HG02970 (cell line): ENCODE measurements at regions not wholly inside any gene's neighbourhood (a gene's known extent, or its start where the extent isn't known, plus 50 kb on each side); places are given as distances from the start of the nearest gene placed in this dataset.
"Not testable (repeated sequence)": the region's sequence is repeated elsewhere in the genome, so short reads cannot be mapped to it uniquely, and the experiment has no call there.

Experiments used
- ATAC-seq: cut with Tn5 transposase; IDR thresholded peaks from one replicate; pipeline ENCODE4 v1.9.1; 2021; ENCODE audit warnings: mild to moderate bottlenecking, moderate library complexity, moderate number of reproducible peaks; ENCODE audit not compliant: unreplicated experiment, low FRiP score

DNA sequence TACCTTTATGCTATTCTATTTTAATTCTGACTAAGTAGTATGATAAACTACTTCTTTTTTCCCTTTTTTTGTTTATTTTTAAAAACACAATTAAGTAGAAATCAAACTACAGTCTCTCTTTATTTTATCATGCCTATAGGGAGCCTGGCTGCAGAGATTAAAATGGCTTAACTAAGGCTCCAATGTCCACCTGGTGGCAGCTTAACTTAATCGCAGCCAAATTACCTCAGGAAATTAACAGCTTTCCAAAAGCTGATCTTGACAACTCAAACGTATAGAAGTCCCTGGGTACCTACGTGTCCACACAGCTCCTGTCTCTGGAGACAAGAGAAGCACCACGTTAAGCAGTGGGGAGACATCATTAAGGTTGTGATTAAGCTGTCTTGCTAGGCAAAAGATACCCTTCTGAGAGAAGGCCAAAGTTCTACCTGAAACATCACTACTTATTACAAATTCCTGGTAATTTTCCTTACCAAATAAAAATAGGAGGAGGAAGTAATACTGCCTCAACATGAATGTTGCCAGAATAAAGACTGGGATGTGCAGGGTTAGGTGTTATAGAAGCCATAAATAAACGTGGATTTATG is 63.2 kb upstream of the SNX19 start:
- ATAC-seq, result no peak

GRCh38 chr11:130980071-130980862 is 64.0 kb upstream of the SNX19 start:
- no peak for ATAC-seq

DNA sequence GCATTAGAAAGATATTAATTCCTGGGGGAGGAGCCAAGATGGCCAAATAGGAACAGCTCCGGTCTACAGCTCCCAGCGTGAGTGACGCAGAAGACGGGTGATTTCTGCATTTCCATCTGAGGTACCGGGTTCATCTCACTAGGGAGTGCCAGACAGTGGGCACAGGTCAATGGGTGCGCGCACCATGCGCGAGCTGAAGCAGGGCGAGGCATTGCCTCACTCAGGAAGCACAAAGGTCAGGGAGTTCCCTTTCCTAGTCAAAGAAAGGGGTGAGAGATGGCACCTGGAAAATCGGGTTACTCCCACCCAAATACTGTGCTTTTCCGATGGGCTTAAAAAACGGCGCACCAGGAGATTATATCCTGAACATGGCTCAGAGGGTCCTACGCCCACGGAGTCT is 68.0 kb upstream of the SNX19 start:
- ATAC-seq, result not testable (repeated sequence)

- ATAC-seq, result no peak
These were observed 76.5 kb upstream of the SNX19 start for GRCh38 chr11:130992788-130993187.

DNA sequence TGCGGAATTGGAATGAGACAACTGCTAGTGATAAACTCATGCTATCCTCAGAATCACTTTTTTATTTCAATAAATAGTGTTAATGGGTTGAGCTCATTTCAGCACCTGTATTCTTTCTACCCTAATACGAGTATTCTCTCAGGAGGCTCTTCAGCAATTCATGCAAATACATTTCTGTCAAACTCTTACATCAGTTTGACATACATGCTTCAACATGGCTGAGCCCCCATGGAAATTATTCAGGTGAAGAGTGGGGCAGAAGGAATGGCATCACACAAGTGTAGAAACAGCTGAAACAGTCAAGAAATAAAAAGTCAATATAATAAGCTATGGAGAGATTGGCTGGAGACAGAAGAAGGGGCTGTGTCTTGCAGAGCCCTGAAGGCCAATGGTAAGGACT is 77.8 kb upstream of the SNX19 start:
- no peak for ATAC-seq

- no peak for ATAC-seq
These were observed 79.0 kb upstream of the SNX19 start for GRCh38 chr11:130995266-130995665.

DNA sequence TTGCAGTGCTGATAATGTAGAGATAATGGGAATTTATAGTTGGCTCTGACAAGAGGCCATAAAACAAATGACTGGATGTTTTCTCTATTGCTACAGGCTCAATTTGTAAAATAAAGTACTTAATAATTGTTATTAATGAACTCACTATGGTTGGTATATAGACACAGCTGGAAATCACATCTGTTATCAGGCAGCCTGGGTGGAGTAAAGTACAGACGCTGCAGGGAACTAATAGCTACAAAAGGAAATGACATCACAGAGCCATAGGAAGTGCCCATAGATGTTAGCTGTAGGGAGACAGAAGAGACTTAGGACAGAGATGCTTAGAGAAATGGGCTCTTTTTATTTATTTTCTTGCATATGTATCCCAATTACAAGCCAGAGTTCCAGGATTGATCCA is 81.0 kb upstream of the SNX19 start:
- no peak for ATAC-seq

- ATAC-seq, result no peak
These were observed 82.8 kb upstream of the SNX19 start for GRCh38 chr11:130999086-130999485.

DNA sequence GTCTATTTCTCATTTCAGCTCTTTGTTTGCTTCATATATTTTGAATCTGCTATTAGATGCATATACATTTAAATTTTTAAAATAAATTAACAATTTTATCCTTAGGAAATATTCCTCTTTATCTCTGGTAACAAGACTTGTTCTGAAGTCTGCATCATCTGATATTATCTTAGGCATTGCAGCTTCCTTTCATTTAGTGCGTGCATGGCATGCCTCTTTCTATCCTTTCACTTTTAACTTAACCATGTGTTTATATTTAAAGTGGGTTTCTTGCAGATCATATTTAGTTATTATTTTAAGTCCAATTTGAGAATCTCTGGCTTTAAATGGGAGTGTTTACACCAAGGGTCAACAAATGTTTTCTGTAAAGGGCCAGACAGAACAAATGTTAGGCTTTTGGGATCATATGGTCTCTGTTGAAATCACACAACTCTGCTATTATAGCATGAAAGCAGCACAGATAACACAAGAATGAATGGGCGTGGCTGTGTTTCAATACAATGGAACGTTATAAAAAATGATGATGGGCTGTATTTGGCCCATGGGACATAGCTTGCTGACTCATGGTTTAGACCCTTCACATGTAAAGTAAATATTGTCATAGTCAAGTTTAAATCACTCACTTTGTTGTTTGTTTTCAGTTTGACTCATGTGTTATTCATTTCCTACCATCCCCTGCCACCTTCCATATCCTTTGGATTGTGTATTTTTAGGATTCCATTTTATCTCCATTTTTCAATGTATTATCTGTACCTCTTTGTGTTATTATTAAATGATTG is 83.9 kb upstream of the SNX19 start:
- no peak for ATAC-seq

GRCh38 chr11:131002145-131002544 is 85.9 kb upstream of the SNX19 start:
- no peak for ATAC-seq

GRCh38 chr11:131005829-131006228 is 89.5 kb upstream of the SNX19 start:
- ATAC-seq, result no peak

DNA sequence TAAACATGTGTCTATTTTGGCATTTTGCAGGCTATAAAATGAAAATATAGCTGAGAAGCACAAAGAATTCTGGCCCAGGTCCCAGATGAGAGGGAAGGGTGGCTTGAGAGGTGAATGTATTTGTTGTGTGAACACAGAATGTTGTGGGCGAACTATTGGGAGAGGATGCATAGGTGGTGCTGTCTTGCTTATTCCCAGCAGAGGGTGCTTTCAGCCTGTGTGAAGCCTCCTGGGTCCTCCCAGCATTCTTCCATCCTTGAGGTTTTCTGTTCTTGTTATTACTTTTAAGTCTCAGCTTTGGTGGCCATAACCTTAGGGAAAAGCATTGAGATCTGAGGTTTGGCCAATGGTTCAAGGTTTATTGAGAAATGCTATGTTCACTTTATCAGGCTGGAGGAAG is 108.7 kb upstream of the SNX19 start:
- no peak for ATAC-seq

- no peak for ATAC-seq
These were observed 109.3 kb upstream of the SNX19 start for GRCh38 chr11:131025421-131026125.

- no peak for ATAC-seq
These were observed 111.2 kb upstream of the SNX19 start for GRCh38 chr11:131027491-131027890.

- ATAC-seq, result no peak
These were observed 116.9 kb upstream of the SNX19 start for GRCh38 chr11:131033151-131033651.

DNA sequence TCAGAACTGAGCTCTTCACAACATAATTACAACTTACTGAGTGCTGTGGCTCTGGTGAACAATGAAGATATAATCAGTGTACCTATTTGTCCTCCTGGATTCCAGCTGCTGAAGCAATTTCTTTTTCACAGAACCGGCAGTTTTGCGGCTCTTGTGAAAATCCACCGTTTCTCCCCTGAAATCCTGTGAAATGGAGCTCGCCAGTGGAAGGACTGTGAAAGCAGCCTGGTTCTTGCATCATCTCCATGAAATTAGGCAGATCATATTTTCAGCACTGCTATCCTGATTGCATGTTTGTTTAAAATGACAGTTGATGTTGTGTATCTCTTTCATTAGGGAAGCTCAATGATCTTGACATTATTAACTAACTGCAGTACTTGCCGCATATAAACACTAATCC is 120.2 kb upstream of the SNX19 start:
- no peak for ATAC-seq

DNA sequence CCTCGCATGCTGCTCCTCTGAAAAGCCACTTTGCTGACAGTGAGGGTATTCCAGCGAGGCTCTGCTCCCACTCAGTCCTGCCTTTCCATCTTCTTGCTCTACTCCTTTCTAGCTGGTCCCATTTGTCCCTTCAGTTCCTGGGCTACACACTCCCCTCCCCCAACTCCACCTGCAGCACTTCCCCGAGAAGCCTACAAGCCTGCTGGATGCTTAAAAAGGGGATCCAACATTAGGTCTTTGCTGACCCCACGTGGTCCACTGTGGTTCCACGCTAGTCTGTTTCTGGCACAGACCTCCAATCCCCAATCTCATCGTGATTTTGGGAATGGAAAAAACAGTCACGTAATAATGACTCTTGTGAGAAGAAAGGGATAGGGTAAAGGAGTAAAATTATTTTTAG is 121.6 kb upstream of the SNX19 start:
- ATAC-seq, result no peak

- ATAC-seq, result no peak
These were observed 122.3 kb upstream of the SNX19 start for GRCh38 chr11:131038597-131038996.

- ATAC-seq, result no peak
These were observed 125.2 kb upstream of the SNX19 start for GRCh38 chr11:131041331-131042040.

DNA sequence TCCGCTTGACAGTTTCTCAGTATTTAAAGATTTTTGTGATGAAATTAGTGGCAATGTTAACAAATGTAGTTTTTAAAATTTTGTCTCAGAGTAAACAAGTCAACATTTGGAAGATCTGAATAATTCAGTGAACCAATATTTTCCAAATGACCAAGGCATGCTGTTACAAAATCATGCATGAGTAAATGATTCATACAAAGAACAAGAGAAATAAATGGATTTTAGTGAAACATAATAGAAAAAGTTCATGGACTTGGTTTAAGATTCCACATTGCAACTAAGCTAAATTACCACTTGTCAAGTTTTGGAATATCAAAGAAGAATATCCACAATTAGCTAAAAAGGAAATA is 125.7 kb upstream of the SNX19 start:
- ATAC-seq, result no peak
